Endothelial cell (in vitro differentiated cells): ENCODE measurements at regions not wholly inside any gene's neighbourhood (a gene's known extent, or its start where the extent isn't known, plus 50 kb on each side); places are given as distances from the start of the nearest gene placed in this dataset.

Experiments used
- DNase-seq: peaks from one replicate; pipeline ENCODE4 v3.0.0; 2021; ENCODE audit warnings: low spot score
- H3K27ac Mint-ChIP-seq: one replicate; pipeline ENCODE4 v1.8.0; 2021; ENCODE audit warnings: mixed read lengths, inconsistent platforms; ENCODE audit not compliant: unreplicated experiment
- H3K27me3 Mint-ChIP-seq: one replicate; pipeline ENCODE4 v1.8.0; 2021; ENCODE audit warnings: mild to moderate bottlenecking, moderate library complexity, mixed read lengths, inconsistent platforms; ENCODE audit not compliant: unreplicated experiment
- H3K36me3 Mint-ChIP-seq: one replicate; pipeline ENCODE4 v1.8.0; 2021; ENCODE audit warnings: mild to moderate bottlenecking, low read depth, mixed read lengths, inconsistent platforms; ENCODE audit not compliant: unreplicated experiment
- H3K4me1 Mint-ChIP-seq: one replicate; pipeline ENCODE4 v1.8.0; 2021; ENCODE audit warnings: mild to moderate bottlenecking, mixed read lengths, inconsistent platforms; ENCODE audit not compliant: unreplicated experiment
- H3K4me3 Mint-ChIP-seq: one replicate; pipeline ENCODE4 v1.8.0; 2021; ENCODE audit warnings: mild to moderate bottlenecking, mixed read lengths, inconsistent platforms; ENCODE audit not compliant: unreplicated experiment
- H3K9me3 Mint-ChIP-seq: one replicate; pipeline ENCODE4 v1.8.0; 2021; ENCODE audit warnings: mixed read lengths, inconsistent platforms; ENCODE audit not compliant: unreplicated experiment
- CTCF ChIP-seq: fragments of 200-600 bp; sonication (generic); IDR thresholded peaks from one replicate; pipeline ENCODE4 v1.5.0; 2021; ENCODE audit warnings: antibody characterized with exemption; ENCODE audit not compliant: unreplicated experiment

- peaks cover 1% of the 10 kb centered on the region for H3K27me3 Mint-ChIP-seq
Observed at GRCh38 chr20:39298571-39299506, 336.7 kb downstream of the DHX35 start.

GRCh38 chr20:39298121-39298520 is 336.0 kb downstream of the DHX35 start:
- no peaks in the 10 kb centered on the region for H3K9me3 Mint-ChIP-seq
- no peak for TF ChIP-seq CTCF
- no peaks in the 10 kb centered on the region for H3K36me3 Mint-ChIP-seq
- no peak overlapping the region for H3K27ac Mint-ChIP-seq
- no peak overlapping the region for H3K4me3 Mint-ChIP-seq
- no peak for DNase-seq
- H3K4me1 Mint-ChIP-seq: peaks cover 13% of the 10 kb centered on the region
- peaks cover 1% of the 10 kb centered on the region for H3K27me3 Mint-ChIP-seq

More at GRCh38 chr20:39298571-39299506, 336.7 kb downstream of the DHX35 start:
- Mint-ChIP-seq H3K36me3 (no peaks in the 10 kb centered on the region), H3K4me3 (no peak overlapping the region), H3K9me3 (no peaks in the 10 kb centered on the region), H3K27ac (no peak overlapping the region), H3K4me1 (peaks cover 8% of the 10 kb centered on the region)
- DNase-seq: no peak
- no peak for TF ChIP-seq CTCF

- Mint-ChIP-seq H3K4me3 (no peak overlapping the region), H3K9me3 (no peaks in the 10 kb centered on the region), H3K27ac (peak overlapping the region; percentile 88), H3K27me3 (peaks cover 1% of the 10 kb centered on the region), H3K36me3 (no peaks in the 10 kb centered on the region), H3K4me1 (peaks cover 17% of the 10 kb centered on the region)
- TF ChIP-seq CTCF: no peak
- DNase-seq: no peak
Observed at GRCh38 chr20:39295301-39295700, 333.2 kb downstream of the DHX35 start.

- H3K27ac Mint-ChIP-seq: peak overlapping the region; percentile 88
Observed at GRCh38 chr20:39294137-39294725, 332.1 kb downstream of the DHX35 start.

More at GRCh38 chr20:39294137-39294725, 332.1 kb downstream of the DHX35 start:
- no peak for DNase-seq
- Mint-ChIP-seq H3K27me3 (peaks cover 1% of the 10 kb centered on the region), H3K36me3 (no peaks in the 10 kb centered on the region), H3K4me3 (no peak overlapping the region), H3K4me1 (peaks cover 17% of the 10 kb centered on the region), H3K9me3 (no peaks in the 10 kb centered on the region)
- no peak for TF ChIP-seq CTCF
